ENCODE measurements at regions not wholly inside any gene's neighbourhood (a gene's known extent, or its start where the extent isn't known, plus 50 kb on each side); places are given as distances from the start of the nearest gene placed in this dataset.

- no peak for DNase-seq
Measured at GRCh38 chr4:123291329-123291728, 105.3 kb upstream of the SPRY1 start.

GRCh38 chr4:123297836-123298235 is 98.8 kb upstream of the SPRY1 start:
- TF ChIP-seq POLR2A (IDR thresholded peaks at IDR 0.05), result no peak
- no peak for TF ChIP-seq POLR2AphosphoS5 (IDR thresholded peaks at IDR 0.05)
- TF ChIP-seq, protein P1, sequence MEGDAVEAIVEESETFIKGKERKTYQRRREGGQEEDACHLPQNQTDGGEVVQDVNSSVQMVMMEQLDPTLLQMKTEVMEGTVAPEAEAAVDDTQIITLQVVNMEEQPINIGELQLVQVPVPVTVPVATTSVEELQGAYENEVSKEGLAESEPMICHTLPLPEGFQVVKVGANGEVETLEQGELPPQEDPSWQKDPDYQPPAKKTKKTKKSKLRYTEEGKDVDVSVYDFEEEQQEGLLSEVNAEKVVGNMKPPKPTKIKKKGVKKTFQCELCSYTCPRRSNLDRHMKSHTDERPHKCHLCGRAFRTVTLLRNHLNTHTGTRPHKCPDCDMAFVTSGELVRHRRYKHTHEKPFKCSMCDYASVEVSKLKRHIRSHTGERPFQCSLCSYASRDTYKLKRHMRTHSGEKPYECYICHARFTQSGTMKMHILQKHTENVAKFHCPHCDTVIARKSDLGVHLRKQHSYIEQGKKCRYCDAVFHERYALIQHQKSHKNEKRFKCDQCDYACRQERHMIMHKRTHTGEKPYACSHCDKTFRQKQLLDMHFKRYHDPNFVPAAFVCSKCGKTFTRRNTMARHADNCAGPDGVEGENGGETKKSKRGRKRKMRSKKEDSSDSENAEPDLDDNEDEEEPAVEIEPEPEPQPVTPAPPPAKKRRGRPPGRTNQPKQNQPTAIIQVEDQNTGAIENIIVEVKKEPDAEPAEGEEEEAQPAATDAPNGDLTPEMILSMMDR (IDR thresholded peaks at IDR 0.05 in 8 of 11, conservative IDR thresholded peaks at IDR 0.05 in 3 of 11), result no peak
- intact Hi-C loops (cut with DNase I; ENCODE audit: low total_unique reads), result no loop called here
- no peak overlapping the region for H3K27ac ChIP-seq
- H3K4me3 ChIP-seq, result no peak overlapping the region
- WGBS, 5 donors, result 61 to 78% (median 69%) methylated on average over 2 of the region's 2 CpGs
- no peaks in the 10 kb centered on the region for H3K27me3 ChIP-seq (replicated peaks in 1 of 7)
- no peak for DNase-seq
- H3K4me1 ChIP-seq, result no peaks in the 10 kb centered on the region
- peaks cover 0 to 13% (median 0%) of the 10 kb centered on the region in 6 donors for H3K36me3 ChIP-seq
- peaks cover 0 to 8% (median 2%) of the 10 kb centered on the region in 8 donors for H3K9me3 ChIP-seq

More at GRCh38 chr4:123291329-123291728, 105.3 kb upstream of the SPRY1 start:
- Histone ChIP-seq H3K4me3 (no peak overlapping the region), H3K27ac (no peak overlapping the region), H3K9me3 (peaks cover 7 to 52% (median 42%) of the 10 kb centered on the region in 8 donors), H3K27me3 (replicated peaks in 1 of 7) (no peaks in the 10 kb centered on the region), H3K36me3 (peaks cover 0 to 32% (median 0%) of the 10 kb centered on the region in 6 donors), H3K4me1 (no peaks in the 10 kb centered on the region)
- TF ChIP-seq, protein P1 (IDR thresholded peaks at IDR 0.05 in 8 of 11, conservative IDR thresholded peaks at IDR 0.05 in 3 of 11), result no peak
- intact Hi-C loops (cut with DNase I; ENCODE audit: low total_unique reads), result no loop called here

- intact Hi-C loops (cut with DNase I; ENCODE audit: low total_unique reads), result no loop called here
- peaks cover 0 to 4% (median 0%) of the 10 kb centered on the region in 8 donors for H3K9me3 ChIP-seq
- H3K4me3 ChIP-seq, result no peak overlapping the region
- no peaks in the 10 kb centered on the region for H3K4me1 ChIP-seq
- TF ChIP-seq, protein P1 (IDR thresholded peaks at IDR 0.05 in 8 of 11, conservative IDR thresholded peaks at IDR 0.05 in 3 of 11), result no peak
- TF ChIP-seq POLR2A (IDR thresholded peaks at IDR 0.05), result no peak
- no peak for TF ChIP-seq POLR2AphosphoS5 (IDR thresholded peaks at IDR 0.05)
- DNase-seq, result no peak
- 97 to 99% (median 97%) methylated on average over 6 of the region's 6 CpGs for WGBS, 5 donors
- peaks cover 0 to 9% (median 0%) of the 10 kb centered on the region in 6 donors for H3K36me3 ChIP-seq
- H3K27ac ChIP-seq, result no peak overlapping the region
- no peaks in the 10 kb centered on the region for H3K27me3 ChIP-seq (replicated peaks in 1 of 7)
Measured at GRCh38 chr4:123298261-123298660, 98.3 kb upstream of the SPRY1 start.

GRCh38 chr4:123298801-123299200 is 97.8 kb upstream of the SPRY1 start:
- Histone ChIP-seq H3K4me1 (no peaks in the 10 kb centered on the region), H3K9me3 (no peaks in the 10 kb centered on the region), H3K36me3 (peaks cover 0 to 4% (median 0%) of the 10 kb centered on the region in 6 donors), H3K27ac (no peak overlapping the region), H3K27me3 (replicated peaks in 1 of 7) (no peaks in the 10 kb centered on the region), H3K4me3 (no peak overlapping the region)
- intact Hi-C loops (cut with DNase I; ENCODE audit: low total_unique reads), result no loop called here
- DNase-seq, result no peak
- 80 to 95% (median 90%) methylated on average over 2 of the region's 2 CpGs for WGBS, 5 donors
- TF ChIP-seq POLR2AphosphoS5 (IDR thresholded peaks at IDR 0.05) (no peak), POLR2A (IDR thresholded peaks at IDR 0.05) (no peak)
- TF ChIP-seq, protein P1 (IDR thresholded peaks at IDR 0.05 in 8 of 11, conservative IDR thresholded peaks at IDR 0.05 in 3 of 11), result no peak

All from spleen (tissue), 11 donors.